Right ventricle myocardium superior (tissue), 1 donor: ENCODE measurements at regions not wholly inside any gene's neighbourhood (a gene's known extent, or its start where the extent isn't known, plus 50 kb on each side); places are given as distances from the start of the nearest gene placed in this dataset.
"Not testable (repeated sequence)": the region's sequence is repeated elsewhere in the genome, so short reads cannot be mapped to it uniquely, and the experiment has no call there.

Experiments used
- ATAC-seq: fragments of 200-7000 bp; cut with Tn5 transposase; one replicate; pipeline ENCODE4 v1.9.1; 2020; ENCODE audit warnings: mild to moderate bottlenecking; ENCODE audit not compliant: poor library complexity
- DNase-seq: peaks from one replicate; pipeline ENCODE4 v3.0.0-alpha.2; 2020
- intact Hi-C: fragments of 100-400 bp; cut with DNase I; formaldehyde crosslinking; loops from one replicate; pipeline ENCODE4 v1.11.2; 2022
- donor health status: DM: no; HTN: yes; CAD: no; lungs with severe emphysema.

DNA sequence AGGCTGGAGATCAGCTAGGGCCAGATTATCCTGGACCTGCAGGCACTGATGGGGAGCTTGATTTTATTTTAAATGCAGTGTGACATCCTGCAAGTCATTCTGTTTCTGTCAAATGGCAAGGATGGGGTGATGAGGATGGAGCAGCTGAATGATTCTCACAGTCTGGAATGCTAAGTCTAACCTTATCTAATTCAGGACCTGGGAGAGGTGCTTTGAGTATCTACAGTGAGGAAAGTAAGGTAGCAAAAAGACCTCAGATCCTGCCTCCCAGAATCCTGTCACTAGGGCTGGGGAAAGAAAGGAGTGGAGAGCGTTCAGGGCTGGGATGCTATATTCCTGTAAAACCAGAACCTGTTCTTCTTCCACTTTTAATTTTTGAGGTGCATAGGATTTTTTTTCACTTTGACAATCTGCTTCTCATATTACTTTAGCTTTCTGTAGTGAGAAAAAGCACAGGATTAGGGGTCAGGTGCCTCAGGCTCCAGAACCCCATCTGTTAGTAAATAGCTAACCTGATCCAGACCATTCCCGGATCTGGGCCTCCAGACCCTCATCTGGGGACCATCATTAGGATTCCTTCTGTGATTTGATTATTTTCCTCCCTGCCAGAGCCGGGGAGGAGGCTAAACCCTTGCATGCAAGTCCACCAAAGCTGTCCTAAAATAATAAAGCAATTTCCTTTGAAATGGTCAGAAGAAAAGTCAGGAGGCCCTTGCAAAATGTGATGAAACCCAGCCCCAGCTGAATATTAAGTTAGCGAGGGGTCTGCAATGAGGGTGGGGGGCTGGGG lies 54.7 kb downstream of the ASCL1 start:
- no peak for DNase-seq
- intact Hi-C loops, result no loop called here
- ATAC-seq, result no peak

DNA sequence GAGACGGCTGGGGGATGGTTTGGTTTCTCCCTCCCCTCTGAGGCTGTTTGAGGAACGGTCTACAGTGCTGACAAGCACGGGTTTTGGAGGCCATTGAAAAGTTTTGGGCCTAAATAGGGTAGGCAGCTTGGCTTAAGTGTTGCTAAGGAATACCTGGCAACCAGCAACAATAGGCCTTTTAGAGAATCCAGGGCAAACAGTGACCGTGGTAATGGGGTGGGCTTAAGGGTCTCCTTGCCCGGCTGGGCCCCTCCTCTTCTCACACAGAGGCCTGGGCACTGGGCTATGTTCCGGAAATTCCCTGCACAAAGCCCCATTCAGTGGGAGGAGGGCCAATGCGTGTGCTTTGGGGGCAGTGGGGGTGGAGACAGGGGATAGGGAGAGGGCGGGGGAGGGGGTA lies 55.4 kb downstream of the ASCL1 start:
- intact Hi-C loops, result no loop called here
- ATAC-seq (no peak), DNase-seq (no peak)

- DNase-seq (no peak), ATAC-seq (no peak)
- intact Hi-C loops, result no loop called here
Measured at GRCh38 chr12:103013741-103014300, 56.3 kb downstream of the ASCL1 start.

DNA sequence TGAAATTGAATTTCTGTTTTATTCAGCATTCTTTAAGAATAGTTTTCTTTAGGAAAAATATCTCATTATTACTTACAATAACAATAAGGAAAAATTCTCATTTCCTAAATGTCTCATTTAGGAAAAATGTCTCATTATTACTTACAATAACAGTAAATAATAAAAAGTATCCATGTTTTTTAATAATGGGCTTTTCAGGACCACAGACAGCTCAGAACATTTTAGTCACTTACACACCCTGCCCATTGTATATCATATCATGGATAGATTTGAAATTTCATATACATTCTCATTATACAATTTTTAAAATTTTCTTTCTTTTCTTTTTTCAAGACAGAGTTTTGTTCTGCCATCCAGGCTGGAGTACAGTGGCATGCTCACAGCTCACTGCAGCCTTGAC lies 58.9 kb downstream of the ASCL1 start:
- intact Hi-C loops, result no loop called here
- ATAC-seq, result no peak
- DNase-seq, result no peak

GRCh38 chr12:103020839-103021238 lies 63.4 kb downstream of the ASCL1 start:
- intact Hi-C loops, result no loop called here
- DNase-seq, result no peak
- ATAC-seq, result no peak

- DNase-seq (no peak), ATAC-seq (no peak)
- intact Hi-C loops, result no loop called here
Measured at GRCh38 chr12:103021538-103022218, 64.2 kb downstream of the ASCL1 start.

- intact Hi-C loops, result no loop called here
- ATAC-seq (no peak), DNase-seq (no peak)
Measured at GRCh38 chr12:103024650-103025049, 67.2 kb downstream of the ASCL1 start.

DNA sequence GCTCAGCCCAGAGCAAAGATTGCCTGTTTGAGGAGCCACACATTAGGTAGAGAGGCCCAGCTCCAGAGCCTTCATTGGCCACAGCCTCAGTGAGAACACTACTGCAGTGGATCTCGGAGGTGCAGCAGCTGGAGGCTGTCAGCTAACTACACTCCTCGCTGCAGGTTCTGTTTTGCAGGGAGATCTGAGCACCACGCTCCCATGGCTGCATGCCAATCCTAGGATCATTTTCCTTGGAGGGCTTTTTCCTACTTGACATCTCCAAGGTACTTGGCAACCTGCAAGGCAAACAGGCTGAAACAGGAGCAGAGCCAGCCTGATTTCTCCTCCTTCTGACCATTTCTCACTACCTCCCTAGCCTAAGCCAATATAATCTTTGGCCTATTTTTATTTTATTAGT lies 69.2 kb downstream of the ASCL1 start:
- DNase-seq, ATAC-seq, intact Hi-C loops: not testable (repeated sequence)

- no peak for DNase-seq
- intact Hi-C loops, result no loop called here
- ATAC-seq, result no peak
Measured at GRCh38 chr12:103028881-103029639, 71.6 kb downstream of the ASCL1 start.

DNA sequence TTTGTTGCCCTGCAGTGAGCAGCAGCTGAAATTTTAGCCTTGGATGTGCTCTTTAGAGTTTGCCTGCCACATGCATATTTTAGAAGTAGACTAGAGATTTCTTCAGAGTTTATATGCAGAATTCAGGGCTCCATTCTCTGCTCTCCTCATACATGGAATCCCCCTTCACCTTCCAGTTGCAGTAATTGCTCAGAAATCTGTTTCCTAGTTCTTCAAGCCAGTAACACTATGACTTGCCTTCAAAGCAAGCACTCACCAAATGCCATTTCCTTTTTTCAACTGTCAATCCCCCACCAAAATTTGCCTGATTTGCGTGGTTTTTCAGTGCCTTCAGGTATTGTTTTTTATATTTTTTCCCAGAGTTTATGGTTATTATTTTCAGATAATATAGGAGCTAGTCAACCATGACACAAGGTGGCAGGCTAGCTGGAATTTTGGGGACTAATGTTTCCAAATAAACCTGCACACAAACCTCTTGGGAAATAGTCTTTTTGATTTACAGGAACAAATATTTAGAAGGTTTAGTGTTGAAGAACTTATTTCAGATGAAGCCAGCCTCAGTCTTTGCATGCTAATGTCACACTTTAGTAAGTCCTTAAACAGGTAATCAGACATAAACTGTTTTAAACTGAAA lies 79.2 kb downstream of the ASCL1 start:
- DNase-seq, result no peak
- intact Hi-C loops, result no loop called here
- no peak for ATAC-seq

DNA sequence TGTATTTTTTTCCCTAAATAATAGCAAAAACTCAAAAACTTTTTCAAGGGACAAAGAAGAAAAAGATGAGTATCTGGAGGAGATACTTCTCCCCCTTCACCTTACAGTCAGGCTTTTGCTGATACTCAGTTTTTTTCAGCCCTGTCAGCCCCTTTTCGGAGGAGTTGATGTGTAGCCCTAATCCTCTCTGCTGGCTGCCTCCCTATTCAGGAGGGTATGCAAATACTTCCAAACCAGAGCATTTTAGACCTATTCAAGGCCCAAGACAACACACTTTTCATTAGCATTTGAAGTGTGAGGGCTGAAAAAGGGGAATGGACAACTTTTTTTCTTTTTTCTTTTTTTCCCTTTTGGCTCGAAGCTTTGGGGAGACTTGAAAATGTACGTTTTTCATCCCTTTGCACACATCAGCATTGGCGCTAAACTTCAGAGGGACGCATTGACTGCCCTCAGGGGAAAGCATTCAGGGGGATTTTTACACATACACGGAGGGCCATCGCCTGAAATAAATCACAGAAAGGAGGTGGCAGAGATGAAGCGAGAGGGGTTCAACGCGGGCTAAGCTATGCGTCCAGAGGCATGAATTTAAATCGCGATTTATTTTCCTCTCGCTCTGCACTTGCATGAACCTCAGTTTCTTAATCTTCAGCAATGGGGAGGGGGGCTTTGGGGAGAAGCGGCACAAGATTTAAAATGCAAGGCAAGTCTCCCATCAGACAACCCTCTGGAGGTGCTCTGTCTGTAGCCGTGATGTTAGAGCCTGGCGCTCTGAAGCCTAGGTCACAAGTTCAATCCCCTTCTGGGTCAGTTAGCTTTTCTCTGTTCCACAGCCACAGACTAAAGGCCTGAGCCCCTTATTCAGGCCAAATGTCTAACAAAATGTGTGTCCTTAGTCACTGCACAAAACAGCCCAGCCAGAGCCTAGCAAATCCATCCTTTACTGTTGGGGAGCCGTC lies 86.3 kb downstream of the ASCL1 start:
- intact Hi-C loops, result no loop called here
- ATAC-seq, result no peak
- DNase-seq, result no peak

GRCh38 chr12:103046154-103046553 lies 88.7 kb downstream of the ASCL1 start:
- intact Hi-C loops, result no loop called here
- DNase-seq, result no peak

DNA sequence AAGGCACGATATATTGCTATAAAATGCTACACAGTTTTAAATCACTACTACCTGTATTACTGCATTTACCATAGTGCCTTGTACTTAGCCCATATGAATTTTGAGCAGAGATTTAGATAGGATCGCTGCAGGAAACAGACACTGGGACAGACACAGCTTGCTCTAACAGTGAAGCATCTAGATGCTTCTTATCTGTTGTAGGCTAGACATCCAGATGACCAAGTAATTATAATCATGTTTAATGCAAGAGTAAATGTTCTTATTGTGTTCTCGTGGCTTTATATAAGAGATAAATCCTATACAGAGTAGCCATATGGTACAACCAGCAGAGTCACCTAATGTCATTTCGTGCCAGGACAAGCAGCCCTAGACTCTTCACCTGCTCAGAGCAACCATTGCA lies 92.8 kb downstream of the ASCL1 start:
- ATAC-seq, result no peak
- intact Hi-C loops, result no loop called here

More at GRCh38 chr12:103046154-103046553, 88.7 kb downstream of the ASCL1 start:
- ATAC-seq, result no peak

GRCh38 chr12:103053089-103053488 lies 95.6 kb downstream of the ASCL1 start:
- ATAC-seq (no peak), DNase-seq (no peak)
- intact Hi-C loops, result no loop called here

More for the DNA sequence above, 92.8 kb downstream of the ASCL1 start:
- DNase-seq, result no peak

- ATAC-seq, result no peak
- intact Hi-C loops, result no loop called here
- no peak for DNase-seq
Measured at GRCh38 chr12:103073630-103074029, 116.2 kb downstream of the ASCL1 start.

DNA sequence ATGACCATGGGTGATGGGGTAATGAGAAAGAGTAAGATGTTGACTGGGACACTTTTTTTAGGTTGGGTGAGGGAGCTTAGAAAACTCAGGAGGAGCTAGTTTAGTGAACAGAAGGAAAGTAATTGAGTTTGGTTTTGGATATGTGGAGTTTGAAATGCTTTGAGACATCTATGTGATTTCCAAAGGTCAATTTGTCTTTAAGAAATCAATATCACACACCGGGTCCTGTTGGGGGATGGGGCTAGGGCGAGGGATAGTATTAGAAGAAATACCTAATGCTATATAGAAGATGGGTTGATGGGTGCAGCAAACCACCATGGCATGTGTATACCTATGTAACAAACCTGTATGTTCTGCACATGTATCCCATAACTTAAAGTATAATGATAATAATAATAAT lies 118.4 kb downstream of the ASCL1 start:
- DNase-seq (no peak), ATAC-seq (no peak)
- intact Hi-C loops, result no loop called here

DNA sequence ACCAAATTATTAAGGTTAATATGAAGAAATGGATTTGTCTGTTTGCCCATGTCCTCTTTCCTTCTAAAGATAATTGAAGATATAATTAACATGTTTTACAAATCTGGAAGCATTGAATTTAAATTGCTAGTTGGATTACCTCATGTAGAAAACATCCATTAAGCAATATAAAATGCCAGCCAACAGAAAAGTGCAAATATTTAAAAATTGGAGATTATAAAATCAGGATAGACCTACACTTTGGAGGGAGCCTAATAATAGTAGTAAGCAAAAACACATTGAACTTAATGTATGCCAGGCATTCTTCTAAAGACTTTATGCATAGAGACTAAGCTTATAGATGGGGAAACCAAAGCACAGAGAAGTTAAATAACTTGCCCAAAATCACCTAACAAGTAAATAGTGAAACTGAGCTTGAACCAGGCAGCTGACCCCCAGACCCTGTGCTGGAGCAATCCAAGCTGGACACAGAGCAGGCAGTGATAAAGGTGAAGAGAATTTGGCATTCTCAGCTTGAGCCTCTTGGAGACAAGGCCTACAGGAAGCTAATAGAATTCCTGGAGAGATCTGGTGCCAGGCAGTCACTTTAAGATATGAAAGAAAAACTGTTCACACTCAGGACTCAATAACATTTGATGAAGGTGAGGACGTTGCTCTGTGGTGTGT lies 119.8 kb downstream of the ASCL1 start:
- intact Hi-C loops, result no loop called here
- ATAC-seq, result no peak
- DNase-seq, result no peak
